ENCODE measurements at regions not wholly inside any gene's neighbourhood (a gene's known extent, or its start where the extent isn't known, plus 50 kb on each side); places are given as distances from the start of the nearest gene placed in this dataset.

DNA sequence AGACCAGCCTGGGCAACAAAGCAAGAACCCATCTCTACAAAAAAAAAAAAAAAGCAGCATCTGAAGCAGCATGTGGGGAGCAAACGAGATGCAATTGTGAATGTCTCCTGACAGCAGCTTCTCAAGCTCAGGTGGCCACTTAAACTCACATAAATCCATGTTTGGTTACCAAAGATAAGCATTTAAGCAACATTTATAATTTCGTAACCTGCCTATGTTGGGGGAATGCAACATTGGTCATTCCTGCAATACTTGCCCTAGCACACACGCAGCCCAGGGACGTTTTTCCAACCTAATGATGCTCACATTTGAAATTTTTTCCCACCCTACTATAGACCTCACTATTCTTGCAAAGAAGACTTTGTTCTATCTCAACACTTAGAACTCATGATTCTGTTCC is 113.3 kb downstream of the ZFP64 start:
- TF ChIP-seq, protein P1, sequence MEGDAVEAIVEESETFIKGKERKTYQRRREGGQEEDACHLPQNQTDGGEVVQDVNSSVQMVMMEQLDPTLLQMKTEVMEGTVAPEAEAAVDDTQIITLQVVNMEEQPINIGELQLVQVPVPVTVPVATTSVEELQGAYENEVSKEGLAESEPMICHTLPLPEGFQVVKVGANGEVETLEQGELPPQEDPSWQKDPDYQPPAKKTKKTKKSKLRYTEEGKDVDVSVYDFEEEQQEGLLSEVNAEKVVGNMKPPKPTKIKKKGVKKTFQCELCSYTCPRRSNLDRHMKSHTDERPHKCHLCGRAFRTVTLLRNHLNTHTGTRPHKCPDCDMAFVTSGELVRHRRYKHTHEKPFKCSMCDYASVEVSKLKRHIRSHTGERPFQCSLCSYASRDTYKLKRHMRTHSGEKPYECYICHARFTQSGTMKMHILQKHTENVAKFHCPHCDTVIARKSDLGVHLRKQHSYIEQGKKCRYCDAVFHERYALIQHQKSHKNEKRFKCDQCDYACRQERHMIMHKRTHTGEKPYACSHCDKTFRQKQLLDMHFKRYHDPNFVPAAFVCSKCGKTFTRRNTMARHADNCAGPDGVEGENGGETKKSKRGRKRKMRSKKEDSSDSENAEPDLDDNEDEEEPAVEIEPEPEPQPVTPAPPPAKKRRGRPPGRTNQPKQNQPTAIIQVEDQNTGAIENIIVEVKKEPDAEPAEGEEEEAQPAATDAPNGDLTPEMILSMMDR (optimal IDR thresholded peaks at IDR 0.05 in 1 of 3, IDR thresholded peaks at IDR 0.05 in 1 of 3, conservative IDR thresholded peaks at IDR 0.05 in 1 of 3; ENCODE audit: extremely low read depth in 1 of 3, insufficient read depth in 2 of 3, low read length in 3 of 3) = no peak
- no peak for TF ChIP-seq EZH2 (IDR thresholded peaks at IDR 0.05; ENCODE audit: low read length)
